GM19239 (cell line): ENCODE measurements at regions not wholly inside any gene's neighbourhood (a gene's known extent, or its start where the extent isn't known, plus 50 kb on each side); places are given as distances from the start of the nearest gene placed in this dataset.

Experiments used
- DNase-seq: peaks from one replicate; pipeline ENCODE4 v3.0.0; 2011; ENCODE audit warnings: low spot score; ENCODE audit not compliant: insufficient read length
- FAIRE-seq: peaks from 2 replicates; lab custom pipeline; 2011; peaks lifted over from hg19 to GRCh38; lab: Jason Lieb, UNC

GRCh38 chr16:51657848-51658247 lies 506.8 kb upstream of the SALL1 start:
- FAIRE-seq: no peak
- no peak for DNase-seq

DNA sequence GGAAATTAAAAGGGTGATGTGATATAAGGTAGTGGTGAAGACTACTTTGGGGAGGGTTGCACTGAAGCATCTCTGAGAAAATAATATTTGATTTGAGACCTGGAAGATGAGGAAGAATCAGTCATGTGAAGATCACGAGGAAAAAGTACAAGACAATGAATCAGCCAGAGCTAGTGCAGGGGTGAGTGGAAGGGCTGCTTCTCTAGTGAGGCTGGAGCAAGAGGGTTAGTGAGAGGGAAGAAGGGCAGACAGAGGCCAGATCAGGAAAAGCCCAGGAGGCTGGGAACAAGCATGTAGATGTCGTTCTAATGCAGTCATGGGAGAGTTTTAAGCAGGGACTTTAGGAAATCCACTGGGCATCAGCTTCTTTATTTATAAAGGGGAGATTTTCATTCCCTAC lies 504.2 kb upstream of the SALL1 start:
- DNase-seq (no peak), FAIRE-seq (no peak)

GRCh38 chr16:51651061-51651466 lies 500.0 kb upstream of the SALL1 start:
- DNase-seq (no peak), FAIRE-seq (no peak)

DNA sequence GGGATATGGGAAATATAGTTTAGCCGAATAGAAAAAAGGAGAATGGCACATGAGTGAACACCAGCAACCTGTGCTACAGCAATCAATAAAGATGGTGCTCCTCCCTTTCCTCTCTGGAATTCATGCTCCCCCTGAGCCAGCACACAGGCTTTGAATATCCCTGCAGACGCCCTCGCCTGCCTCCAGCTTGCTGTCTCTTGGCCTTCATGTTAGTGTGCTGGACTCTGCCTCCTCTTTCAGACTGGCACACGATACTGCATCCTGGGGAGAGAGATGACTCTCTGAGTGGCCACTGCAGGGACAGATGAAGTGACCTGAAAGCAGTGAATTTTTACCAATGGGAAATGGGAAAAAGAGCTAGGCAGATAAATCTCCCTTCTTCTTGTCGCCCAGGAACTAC lies 498.6 kb upstream of the SALL1 start:
- FAIRE-seq: no peak

DNA sequence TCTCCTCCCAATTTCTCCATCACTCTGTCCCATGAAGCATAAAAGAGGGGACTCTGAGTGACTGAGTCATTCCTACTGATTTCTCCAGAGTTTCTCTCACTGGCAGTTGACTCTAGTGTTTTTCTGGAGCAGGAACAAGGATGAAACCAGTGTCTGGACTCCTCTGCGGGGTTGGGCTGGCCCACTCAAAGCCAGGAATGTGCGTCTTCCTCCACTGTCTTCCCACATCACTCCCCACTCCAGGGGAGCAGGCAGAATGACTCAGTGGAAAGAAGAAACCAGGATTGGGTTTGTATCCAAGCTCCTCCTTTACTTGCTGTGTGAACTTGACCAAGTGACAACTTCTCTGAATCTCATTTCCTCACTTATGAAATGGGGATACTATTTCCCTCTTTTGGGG lies 497.5 kb upstream of the SALL1 start:
- DNase-seq (no peak), FAIRE-seq (no peak)

More for the DNA sequence above, 498.6 kb upstream of the SALL1 start:
- DNase-seq: no peak

GRCh38 chr16:51641191-51641765 lies 490.2 kb upstream of the SALL1 start:
- no peak for FAIRE-seq
- DNase-seq: no peak

GRCh38 chr16:51640196-51640595 lies 489.1 kb upstream of the SALL1 start:
- FAIRE-seq (no peak), DNase-seq (no peak)

DNA sequence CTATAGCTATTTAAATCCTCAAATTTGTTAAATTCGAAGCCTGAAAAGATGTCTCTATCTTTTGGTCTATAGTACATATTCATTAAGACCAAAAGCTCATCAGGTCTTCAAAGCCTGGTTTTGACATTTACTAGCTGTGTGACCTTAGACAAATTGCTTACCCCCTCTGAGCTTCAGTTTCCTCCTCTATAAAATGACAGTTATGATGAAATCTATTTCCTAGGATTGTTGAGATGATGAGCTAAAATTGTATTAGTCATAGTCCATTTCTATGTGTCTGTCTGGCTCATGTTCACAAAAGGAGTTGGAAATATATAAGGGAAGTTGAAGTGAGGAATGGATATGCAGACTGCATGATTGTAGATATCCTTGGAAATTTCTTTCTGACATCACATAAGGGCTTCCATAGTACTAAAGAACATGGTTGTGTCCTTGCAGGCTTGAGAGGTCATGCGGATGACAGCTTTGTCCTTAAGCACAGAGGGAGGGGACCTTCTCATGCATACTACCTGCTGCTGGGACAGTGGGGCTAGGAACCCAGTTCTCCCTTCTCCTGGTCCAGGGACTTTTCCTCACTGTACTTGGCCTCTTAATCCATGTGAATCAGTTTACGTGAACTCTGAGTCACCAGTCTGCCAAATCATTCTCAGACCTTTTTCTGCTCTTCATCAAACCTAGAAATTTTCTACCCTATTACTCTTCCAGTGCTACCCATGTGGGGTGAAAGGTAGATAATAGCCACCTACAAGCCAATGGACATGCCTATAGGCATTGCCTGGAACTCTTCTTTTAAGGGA lies 487.5 kb upstream of the SALL1 start:
- FAIRE-seq (no peak), DNase-seq (no peak)

DNA sequence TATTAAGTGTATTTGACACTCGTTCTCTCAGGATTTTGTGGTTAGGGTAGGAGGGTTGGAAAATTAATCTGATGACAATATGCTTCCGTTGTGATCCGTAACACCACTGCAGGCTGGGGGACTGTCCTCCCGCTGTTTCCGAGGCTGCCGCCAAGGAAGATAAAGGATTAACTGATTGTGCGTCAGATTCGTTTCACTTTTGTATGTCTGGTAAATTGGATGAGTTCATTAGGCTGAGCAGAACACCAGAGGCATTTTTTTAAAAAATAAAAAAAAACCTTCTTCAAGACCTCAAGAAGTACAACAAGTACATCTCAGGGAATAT lies 486.7 kb upstream of the SALL1 start:
- FAIRE-seq (no peak), DNase-seq (no peak)

DNA sequence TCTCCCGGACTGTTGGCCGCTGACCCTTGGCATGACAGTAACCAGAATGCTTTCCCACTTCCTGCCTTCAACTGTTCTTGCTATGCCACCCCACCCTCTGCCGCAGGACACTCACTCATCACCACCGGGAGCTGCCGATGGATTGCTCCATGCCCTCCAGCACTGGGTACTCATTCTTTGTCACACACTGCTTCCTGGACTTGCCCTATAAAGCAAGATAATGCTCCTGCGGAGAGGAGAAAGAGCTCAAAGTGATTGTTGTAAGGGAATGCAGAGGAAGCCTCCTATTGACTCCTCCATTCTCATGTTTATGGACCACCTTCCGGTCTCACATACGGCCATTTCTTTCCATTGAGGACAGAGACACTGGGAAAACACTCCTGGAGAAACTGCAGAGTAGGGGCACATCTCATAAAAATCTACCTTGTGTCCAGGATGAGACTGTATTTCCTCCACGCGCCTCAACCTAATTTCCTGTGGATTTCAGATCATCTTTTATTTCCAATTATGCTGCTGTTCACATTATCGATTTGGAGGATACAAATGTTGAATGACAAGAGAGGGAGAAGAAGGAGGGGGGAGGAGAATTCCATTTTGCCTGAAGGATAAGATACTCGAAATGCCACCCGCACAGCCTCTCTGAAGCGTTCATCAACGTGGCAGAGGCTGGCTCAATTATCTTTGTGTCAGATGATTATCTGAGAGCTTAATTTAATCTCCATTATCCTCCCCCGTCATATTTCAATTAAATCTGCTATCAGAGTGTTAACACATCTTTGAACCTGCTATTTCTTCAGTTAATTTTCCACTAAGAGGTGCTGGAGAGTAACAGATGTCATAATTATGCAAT lies 486.1 kb upstream of the SALL1 start:
- FAIRE-seq (no peak), DNase-seq (no peak)

DNA sequence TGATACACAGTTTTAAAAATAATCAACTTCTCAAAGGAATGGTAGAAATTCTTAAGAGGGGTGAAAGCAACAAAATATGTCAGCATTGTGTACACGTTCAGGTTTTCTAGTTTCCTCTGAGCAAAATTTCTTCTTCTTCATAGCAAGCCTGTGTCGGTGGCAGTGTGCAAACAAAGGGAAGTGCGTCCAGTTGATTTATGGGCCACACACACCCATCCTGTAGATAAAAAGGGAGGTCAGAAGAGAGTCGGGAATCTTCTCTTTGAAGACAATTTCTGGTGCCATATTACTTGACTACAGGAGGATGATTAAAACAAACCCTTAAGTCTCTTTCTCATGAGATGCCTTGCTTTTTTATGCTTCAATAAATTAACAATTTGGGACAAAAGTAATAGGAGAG lies 484.1 kb upstream of the SALL1 start:
- DNase-seq: no peak
- no peak for FAIRE-seq

DNA sequence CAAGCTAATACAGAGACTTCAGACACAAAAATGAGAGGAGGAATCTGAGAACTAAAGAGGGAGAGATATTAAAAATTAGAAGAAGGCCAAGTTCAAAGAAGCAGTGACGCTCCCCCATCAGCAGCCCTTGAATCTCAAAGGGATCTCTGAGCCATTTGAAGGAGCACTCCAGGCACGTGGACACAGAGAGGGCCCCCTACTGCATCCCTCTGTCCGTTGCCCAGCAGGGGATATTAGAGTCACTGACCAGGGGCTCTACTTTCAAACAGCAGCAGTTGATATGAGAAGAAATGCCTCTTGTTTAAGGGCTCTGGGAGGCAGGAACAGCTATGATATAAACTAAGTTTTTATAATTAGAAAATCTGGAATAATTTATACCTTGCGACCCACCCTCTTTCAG lies 479.0 kb upstream of the SALL1 start:
- FAIRE-seq (no peak), DNase-seq (no peak)

- FAIRE-seq (no peak), DNase-seq (no peak)
These were observed 478.5 kb upstream of the SALL1 start for GRCh38 chr16:51629576-51629975.

GRCh38 chr16:51624080-51624775 lies 473.2 kb upstream of the SALL1 start:
- no peak for FAIRE-seq
- no peak for DNase-seq

GRCh38 chr16:51621610-51622009 lies 470.5 kb upstream of the SALL1 start:
- no peak for FAIRE-seq
- DNase-seq: no peak

- FAIRE-seq (no peak), DNase-seq (no peak)
These were observed 464.1 kb upstream of the SALL1 start for GRCh38 chr16:51615141-51615540.

DNA sequence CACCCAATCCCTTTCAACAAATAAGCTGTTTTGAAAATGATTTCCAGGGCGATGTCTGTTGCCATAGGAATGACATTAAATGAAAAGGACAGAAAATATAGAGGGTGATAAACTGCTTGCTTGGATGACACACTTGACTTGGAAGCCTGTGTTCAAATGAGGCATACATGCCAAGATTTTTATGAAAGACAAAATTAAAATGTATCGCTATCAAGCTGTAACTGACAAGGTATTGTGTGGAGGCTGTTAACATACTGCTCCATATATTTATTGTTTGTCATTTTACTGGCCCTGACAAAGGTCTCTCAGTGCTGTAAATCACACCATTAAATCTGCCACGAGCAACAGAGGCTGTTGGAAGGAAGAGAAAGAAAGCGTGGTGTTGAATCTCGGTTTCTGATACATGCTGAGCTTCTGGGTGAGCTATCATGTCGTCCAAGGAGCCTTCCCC lies 456.2 kb upstream of the SALL1 start:
- DNase-seq (no peak), FAIRE-seq (no peak)

DNA sequence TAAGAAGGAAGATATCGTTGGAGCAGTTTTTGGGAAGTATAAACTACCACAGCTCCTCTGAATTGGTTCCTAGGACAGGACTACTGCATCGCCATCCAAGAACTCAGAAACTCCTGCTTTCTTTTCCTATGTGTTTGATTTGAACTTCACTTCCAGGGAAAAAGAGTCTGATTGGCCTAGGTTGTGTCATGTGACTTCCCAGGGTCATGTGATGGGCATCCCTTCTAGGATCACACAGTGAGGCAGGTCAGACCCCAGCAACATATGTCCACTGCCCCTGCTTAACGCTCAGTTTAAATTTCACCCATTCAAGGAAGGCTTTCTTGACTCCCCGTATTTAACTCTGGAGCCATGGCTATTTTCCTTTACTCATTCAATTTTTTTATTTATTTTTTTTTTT lies 445.2 kb upstream of the SALL1 start:
- DNase-seq (no peak), FAIRE-seq (no peak)

DNA sequence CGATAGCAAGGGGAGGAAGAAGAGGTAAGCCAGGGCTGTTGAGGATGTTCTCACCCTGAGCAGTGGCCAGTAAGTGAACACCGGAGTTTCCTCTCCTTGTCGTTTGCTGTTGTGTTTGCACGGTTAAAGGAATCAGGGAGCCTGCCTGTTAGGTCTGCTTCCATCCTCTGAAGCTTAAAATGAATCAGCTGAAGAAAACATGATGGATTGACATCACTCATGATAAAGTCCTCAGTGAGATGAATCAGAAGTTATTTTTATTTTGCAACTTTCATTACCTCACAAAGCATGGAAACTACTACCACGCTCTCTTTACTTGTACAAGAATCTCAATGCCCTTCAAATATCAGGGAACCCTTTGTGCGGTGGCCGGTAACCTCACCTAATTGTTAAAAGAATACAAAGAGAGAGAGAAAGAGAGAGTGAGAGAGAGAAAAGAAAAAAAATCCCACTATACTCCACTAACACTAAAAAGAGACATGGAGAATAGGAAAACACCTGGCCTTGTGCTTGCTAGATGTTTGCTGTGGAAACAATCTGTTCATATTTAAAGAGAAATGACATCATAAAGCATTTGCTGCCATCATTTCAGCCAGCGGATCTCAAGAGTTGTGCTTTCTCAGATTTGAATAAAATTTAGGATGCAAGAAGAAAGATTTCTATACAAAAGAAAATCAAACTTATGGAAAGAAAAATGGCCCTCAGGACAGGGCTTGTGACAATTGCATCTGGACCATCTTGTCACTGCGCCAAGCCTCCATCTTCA lies 441.6 kb upstream of the SALL1 start:
- FAIRE-seq: no peak
- no peak for DNase-seq

DNA sequence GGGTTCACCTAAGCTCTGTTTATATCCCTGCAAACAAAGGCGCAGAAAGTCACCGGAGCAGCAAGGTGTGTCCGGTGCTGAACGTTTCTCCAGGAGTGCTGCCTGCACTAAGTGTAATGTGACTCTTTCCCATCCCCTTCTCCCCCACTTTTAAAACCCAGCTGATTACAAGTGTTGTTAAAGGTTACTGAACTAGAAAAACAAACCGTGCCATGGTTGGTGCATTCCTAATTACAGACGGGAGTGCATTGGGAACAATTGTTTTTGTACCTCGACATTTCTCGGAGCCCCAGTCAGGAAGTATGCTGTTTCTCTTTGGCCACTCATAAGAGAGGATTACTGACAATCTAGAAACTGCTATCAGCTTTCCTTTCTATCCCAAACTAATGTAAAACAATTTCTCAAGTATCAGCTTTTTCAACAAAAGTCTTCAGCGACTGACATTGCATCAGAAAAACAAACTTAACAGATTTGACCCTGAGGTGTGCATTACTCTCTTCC lies 441.0 kb upstream of the SALL1 start:
- FAIRE-seq (no peak), DNase-seq (no peak)
